ENCODE measurements at regions not wholly inside any gene's neighbourhood (a gene's known extent, or its start where the extent isn't known, plus 50 kb on each side); places are given as distances from the start of the nearest gene placed in this dataset.
"Not testable (repeated sequence)": the region's sequence is repeated elsewhere in the genome, so short reads cannot be mapped to it uniquely, and the experiment has no call there.

GRCh38 chr2:239831001-239831731, 194.0 kb downstream of the NDUFA10 start:
- no peak for DNase-seq

GRCh38 chr2:239830121-239831000, 194.8 kb downstream of the NDUFA10 start:
- no peak for DNase-seq

GRCh38 chr2:239829326-239829725, 195.8 kb downstream of the NDUFA10 start:
- DNase-seq, result no peak

- DNase-seq, result not testable (repeated sequence)
Measured at GRCh38 chr2:239828973-239829275, 196.2 kb downstream of the NDUFA10 start.

GRCh38 chr2:239828192-239828972, 196.8 kb downstream of the NDUFA10 start:
- no peak for DNase-seq

- no peak for DNase-seq
Measured at GRCh38 chr2:239827523-239827890, 197.6 kb downstream of the NDUFA10 start.

GRCh38 chr2:239826786-239827522, 198.2 kb downstream of the NDUFA10 start:
- no peak for DNase-seq

- DNase-seq, result no peak
Measured at GRCh38 chr2:239826376-239826775, 198.8 kb downstream of the NDUFA10 start.

- DNase-seq, result no peak
Measured at GRCh38 chr2:239825705-239825979, 199.5 kb downstream of the NDUFA10 start.

GRCh38 chr2:239824866-239825704, 200.1 kb downstream of the NDUFA10 start:
- no peak for DNase-seq

GRCh38 chr2:239824046-239824694, 201.0 kb downstream of the NDUFA10 start:
- no peak for DNase-seq

GRCh38 chr2:239822146-239822831, 202.9 kb downstream of the NDUFA10 start:
- DNase-seq, result no peak

GRCh38 chr2:239821694-239822075, 203.5 kb downstream of the NDUFA10 start:
- no peak for DNase-seq

GRCh38 chr2:239820836-239821693, 204.1 kb downstream of the NDUFA10 start:
- DNase-seq, result no peak

GRCh38 chr2:239819974-239820555, 205.1 kb downstream of the NDUFA10 start:
- no peak for DNase-seq

- DNase-seq, result no peak
Measured at GRCh38 chr2:239819091-239819973, 205.8 kb downstream of the NDUFA10 start.

- no peak for DNase-seq
Measured at GRCh38 chr2:239818531-239819011, 206.6 kb downstream of the NDUFA10 start.

GRCh38 chr2:239818086-239818485, 207.1 kb downstream of the NDUFA10 start:
- DNase-seq, result no peak
